Epidermal melanocyte (primary cell): ENCODE measurements at regions not wholly inside any gene's neighbourhood (a gene's known extent, or its start where the extent isn't known, plus 50 kb on each side); places are given as distances from the start of the nearest gene placed in this dataset.
"Not testable (repeated sequence)": the region's sequence is repeated elsewhere in the genome, so short reads cannot be mapped to it uniquely, and the experiment has no call there.

Experiments used
- DNase-seq: peaks from one replicate; pipeline ENCODE4 v3.0.0; 2011; ENCODE audit warnings: low spot score; ENCODE audit not compliant: insufficient read length

- no peak for DNase-seq
Observed at GRCh38 chr3:86562090-86562489, 428.9 kb downstream of the VGLL3 start.

DNA sequence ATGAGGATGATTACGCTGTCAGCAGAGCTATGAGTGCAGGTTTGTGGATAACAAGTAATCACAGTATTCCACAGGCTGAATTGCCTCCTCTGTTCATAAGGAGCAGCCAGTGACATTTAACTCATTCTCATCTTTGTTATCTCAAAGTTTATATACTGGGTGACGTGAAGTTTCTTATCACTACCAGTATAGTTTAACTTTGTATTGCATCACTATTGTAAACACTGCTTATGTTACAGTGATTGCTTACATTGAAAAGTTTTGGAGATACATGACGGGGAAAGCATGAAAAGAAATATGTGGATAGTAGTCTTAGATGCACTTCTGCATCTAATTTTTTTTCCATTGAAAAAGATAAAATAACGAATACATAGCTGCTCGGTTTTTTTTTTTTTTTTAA, 429.7 kb downstream of the VGLL3 start:
- DNase-seq: no peak

GRCh38 chr3:86554383-86554782, 436.6 kb downstream of the VGLL3 start:
- no peak for DNase-seq

GRCh38 chr3:86547692-86548091, 443.3 kb downstream of the VGLL3 start:
- no peak for DNase-seq

GRCh38 chr3:86537171-86537570, 453.8 kb downstream of the VGLL3 start:
- no peak for DNase-seq

DNA sequence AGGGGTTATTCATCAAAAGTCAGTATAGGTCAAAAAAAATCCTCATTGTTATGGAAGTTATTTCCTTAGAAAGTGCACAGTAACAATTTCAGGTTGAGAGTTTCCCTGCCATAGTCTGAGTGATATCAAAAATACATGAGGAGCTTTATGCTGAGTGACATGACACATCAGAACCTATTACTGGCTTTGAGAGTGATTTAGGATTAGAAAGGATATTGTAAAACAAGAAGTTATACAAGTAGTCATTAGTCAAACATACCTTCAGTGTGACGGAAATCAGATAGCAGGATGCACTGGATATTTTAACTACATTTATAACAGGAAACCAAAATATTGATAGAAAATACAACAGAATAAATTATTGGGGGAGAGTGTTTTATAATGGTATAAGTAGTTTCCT, 471.1 kb downstream of the VGLL3 start:
- no peak for DNase-seq

- DNase-seq: no peak
Observed at GRCh38 chr3:86481636-86482035, 509.3 kb downstream of the VGLL3 start.

DNA sequence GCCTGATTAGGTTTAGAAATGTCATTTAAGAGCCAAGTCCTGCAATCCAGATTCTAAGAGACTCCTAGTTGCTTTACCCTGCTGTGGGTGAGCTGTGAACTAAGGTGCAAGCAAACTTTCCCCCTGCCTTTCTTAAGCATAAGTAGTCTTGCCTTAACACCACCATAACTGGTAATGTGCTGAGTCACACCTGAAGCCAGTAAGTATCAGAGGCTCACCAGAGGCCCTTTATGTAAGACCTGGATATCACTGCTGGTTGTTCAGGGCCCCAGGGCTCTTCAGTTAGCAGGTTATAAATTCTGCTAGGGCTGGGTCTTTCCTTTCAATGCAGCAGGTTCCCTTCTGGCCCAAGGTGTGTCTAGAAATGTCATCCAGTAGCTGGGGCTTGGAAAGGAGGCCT, 509.9 kb downstream of the VGLL3 start:
- DNase-seq: no peak

- DNase-seq: no peak
Observed at GRCh38 chr3:86464180-86464579, 526.8 kb downstream of the VGLL3 start.

DNA sequence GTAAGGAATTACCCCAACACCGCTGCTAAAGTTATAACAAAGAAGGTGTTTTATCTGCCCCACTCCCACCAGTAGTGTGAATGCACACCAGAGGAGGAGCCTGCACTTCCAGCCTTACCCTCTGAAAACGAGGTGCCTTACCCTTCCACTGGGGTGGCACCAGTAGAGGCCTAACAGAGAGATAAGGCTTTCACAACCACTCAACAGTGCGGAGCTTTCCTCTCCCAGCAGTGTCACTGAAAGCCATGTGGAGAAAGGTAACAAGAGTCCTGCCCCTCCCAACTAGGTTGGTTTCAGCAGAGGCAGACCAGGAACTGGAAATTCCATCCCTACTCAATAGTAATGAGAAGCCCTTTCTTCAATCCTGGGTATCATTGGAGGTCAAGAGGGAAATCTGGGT, 539.2 kb downstream of the VGLL3 start:
- DNase-seq: no peak

- DNase-seq: no peak
Observed at GRCh38 chr3:86438544-86438943, 552.4 kb downstream of the VGLL3 start.

DNA sequence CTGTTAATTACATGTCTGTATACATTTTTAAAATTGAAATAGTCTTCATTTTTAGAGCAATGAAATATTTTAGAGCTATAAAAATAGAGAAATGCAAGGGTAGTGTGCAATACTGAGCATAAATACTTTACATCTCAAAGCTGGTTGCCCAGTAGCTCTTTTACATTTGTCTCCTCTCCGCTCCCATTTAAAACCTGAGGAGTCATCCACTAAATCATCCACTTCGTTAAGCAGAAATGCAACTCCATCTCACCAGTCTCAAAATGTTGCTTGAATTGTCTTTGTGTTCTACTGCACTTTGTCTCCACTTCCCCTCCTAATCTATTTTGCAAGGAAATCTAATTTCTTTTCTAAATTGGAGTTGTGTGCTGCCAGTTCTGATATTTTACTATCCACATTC, 563.6 kb downstream of the VGLL3 start:
- no peak for DNase-seq

GRCh38 chr3:86420990-86421739, 569.8 kb downstream of the VGLL3 start:
- no peak for DNase-seq

GRCh38 chr3:86418861-86419260, 572.1 kb downstream of the VGLL3 start:
- DNase-seq: no peak

DNA sequence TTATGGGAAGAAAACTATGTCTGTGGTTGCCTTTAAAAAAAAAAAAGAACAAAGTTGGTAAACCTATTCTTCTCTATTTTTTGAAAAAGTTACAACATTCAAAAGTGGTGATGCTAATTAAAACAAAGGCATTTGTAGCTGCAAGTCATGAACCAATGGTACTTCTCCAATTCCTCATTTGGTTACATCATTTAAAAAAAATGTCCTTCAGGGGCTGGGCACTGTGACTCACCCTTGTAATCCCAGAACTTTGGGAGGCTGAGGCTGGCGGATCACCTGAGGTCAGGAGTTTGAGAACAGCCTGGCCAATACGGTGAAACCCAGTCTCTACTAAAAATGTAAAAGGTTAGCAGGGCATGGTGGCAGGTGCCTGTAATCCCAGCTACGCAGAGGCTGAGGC, 574.6 kb downstream of the VGLL3 start:
- no peak for DNase-seq

- DNase-seq: no peak
Observed at GRCh38 chr3:86413645-86414044, 577.3 kb downstream of the VGLL3 start.

- DNase-seq: no peak
Observed at GRCh38 chr3:86410587-86410986, 580.4 kb downstream of the VGLL3 start.

- DNase-seq: not testable (repeated sequence)
Observed at GRCh38 chr3:86389759-86390158, 601.2 kb downstream of the VGLL3 start.

DNA sequence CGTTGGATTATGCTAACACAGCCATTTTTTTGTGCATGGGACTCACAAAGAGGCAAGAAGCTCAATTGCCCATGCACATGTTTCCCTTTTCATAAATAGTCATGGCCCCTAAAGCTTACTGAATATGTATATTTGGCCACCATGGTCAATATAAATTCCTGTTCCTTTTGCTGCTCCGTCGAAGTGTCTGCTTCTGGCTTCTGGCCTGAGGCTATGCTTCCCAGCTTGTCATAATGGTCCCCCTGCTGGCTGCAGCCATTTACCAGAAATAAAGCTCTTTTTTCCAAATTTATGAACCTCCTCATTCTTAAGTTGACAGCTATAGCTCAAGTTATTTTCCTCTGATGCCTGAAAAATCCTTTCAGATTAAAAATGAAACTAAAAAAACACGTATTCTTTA, 602.1 kb downstream of the VGLL3 start:
- DNase-seq: no peak

GRCh38 chr3:86382556-86382955, 608.4 kb downstream of the VGLL3 start:
- no peak for DNase-seq

- DNase-seq: no peak
Observed at GRCh38 chr3:86381247-86381646, 609.7 kb downstream of the VGLL3 start.

DNA sequence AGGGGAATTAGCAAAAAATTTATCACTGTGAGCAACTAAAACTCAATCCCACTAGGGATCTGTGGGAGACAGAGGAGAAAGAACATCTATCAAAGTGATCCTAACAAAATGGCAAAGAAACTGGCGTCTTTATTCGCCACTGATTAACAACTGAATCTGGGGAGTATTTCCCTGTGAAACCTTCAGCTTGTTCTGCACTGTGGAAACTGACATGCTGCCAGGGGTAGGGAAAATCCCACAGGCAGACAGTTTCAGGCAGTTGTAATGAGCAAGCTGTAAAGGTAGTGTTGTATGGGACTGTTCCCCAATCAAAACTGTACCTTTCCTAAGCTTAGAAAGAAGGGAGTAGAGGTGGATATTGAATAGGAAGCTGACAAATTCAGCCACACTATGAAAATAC, 611.7 kb downstream of the VGLL3 start:
- no peak for DNase-seq

DNA sequence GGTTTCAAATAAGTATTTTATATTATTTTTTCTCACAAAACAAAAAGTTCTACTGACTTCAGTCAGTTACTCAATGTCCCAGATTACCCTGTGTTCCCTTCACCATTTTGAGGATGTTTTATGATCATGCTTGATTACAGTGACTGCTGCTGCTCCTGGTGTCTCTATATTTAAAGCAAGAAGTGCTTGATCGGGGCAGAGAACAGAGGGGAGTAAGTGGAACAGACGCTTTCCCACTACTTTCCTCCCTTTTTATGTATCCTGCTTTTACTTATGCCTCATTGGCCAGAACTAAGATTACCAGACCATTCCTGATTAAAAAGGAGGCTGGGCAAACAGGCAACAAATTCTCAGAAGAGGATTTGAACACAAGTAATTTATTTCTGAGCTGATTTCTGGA, 612.1 kb downstream of the VGLL3 start:
- no peak for DNase-seq

DNA sequence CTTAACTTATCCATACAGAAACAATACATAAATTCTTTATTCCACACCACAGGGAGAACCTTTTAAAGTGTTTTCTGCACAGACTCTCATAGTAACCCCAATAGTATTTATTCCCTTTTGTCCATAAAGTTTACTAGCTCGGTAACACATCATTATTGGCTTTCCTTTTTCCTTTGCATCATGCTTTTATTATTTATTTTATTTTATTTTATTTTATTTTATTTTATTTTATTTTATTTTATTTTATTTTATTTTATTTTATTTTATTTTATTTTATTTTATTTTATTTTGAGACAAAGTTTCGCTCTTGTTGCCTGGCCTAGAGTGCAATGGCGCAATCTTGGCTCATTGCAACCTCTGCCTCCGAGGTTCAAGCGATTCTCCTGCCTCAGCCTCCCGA, 655.4 kb downstream of the VGLL3 start:
- not testable (repeated sequence) for DNase-seq
